Middle frontal gyrus (tissue), 1 donor: ENCODE measurements at regions not wholly inside any gene's neighbourhood (a gene's known extent, or its start where the extent isn't known, plus 50 kb on each side); places are given as distances from the start of the nearest gene placed in this dataset.

ENCODE experiments used
- DNase-seq: peaks from one replicate; pipeline ENCODE4 v3.0.0-alpha.2; 2015; ENCODE audit warnings: low spot score; ENCODE audit errors: extremely low spot score

DNA sequence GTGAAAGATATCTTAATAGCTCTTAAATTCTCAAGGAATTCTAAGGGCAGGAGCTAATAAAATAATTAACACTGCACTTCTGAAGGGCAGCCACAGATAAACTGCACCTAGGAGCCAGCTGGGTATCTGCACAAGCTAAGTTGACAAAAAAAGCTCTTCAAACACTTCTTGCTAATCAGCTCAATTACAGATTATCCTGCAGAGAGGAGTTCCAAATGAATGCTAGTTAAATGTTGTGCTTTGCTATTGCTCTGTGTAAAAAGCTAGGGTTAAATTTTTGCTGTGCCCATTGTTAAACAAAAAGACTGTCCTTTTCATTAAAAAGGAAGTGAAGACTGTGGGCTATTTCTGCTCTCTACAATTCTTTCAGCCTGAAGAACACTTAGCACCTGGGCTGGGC is 158.5 kb upstream of the SHISA6 start:
- DNase-seq = no peak

DNA sequence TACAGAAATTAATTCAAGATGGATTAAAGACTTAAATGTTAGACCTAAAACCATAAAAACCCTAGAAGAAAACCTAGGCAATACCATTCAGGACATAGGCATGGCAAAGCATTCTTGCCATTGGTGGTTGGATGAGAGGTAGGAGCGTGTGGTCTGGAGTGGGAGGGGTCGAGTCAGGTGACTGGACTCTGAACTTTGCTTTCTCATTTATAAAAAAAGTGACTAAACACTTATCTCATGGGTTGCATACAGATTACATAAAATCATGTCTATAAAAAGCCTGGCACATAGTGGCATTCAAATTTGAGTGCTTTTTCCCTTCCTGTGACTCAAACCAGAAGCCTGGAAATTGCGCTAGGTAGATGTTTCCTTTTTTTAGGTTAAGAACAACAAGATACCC is 159.7 kb upstream of the SHISA6 start:
- DNase-seq = no peak

- DNase-seq = no peak
Measured at GRCh38 chr17:11077673-11078072, 163.3 kb upstream of the SHISA6 start.

GRCh38 chr17:11074451-11074850 is 166.6 kb upstream of the SHISA6 start:
- no peak for DNase-seq

DNA sequence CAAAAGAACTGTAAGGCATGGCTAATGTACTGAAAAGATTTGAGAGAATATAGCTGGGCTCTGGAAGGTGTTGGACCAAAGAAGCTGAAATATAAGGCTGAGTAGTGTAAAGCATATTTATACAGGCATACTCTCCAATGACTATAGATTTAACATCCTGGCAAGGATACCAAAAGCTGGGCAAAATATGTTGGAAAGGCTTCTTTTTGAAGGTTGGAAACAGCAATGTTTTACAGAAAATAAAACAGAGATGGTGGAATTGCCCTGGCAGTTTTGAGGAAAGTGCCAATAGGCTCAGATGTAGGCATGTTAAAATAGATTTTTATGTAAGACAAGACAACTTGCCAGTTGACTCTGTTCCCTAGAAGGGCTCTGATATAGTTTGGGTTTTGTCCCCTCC is 184.1 kb upstream of the SHISA6 start:
- DNase-seq = no peak

DNA sequence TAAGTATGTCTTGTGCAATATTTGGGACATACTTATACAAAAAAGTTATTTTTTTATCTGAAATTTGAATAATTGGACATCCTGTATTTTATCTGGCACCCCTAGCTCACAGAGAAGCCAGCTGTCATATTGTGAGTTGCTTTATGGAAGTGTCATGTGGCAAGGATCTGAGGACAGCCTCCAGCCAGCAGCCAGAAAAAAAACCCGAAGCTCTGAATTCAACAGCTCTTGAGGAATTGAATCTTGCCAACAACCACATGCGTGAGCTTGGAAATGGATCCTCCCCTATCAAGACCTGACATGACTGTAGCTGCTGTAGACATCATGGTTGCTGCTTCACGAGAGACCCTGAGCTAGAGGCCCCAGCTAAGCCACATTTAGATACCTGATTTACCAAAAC is 187.2 kb upstream of the SHISA6 start:
- no peak for DNase-seq

DNA sequence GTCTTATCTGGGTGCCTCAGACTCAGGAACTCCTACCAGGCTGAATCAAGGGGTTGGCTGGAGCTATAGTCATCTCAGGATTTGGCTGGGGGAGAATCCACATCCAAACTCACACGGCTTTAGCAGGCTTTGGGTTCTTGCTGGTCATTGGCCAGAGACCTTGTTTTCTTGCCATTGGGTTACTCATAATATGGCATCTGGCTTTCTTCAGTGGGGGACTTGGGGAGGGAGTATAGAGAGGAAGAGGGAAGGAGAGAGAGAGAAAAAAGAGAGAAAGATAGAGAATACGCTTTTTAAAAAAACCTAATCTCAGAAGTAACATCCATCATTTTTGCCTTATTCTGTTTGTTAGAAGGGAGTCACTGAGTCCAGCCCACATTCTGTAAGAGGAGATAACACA is 191.5 kb upstream of the SHISA6 start:
- no peak for DNase-seq

- DNase-seq = no peak
Measured at GRCh38 chr17:11047228-11047627, 193.8 kb upstream of the SHISA6 start.

- no peak for DNase-seq
Measured at GRCh38 chr17:11039342-11039741, 201.5 kb upstream of the PIRT start.

GRCh38 chr17:11035681-11036080 is 197.8 kb upstream of the PIRT start:
- DNase-seq = no peak

DNA sequence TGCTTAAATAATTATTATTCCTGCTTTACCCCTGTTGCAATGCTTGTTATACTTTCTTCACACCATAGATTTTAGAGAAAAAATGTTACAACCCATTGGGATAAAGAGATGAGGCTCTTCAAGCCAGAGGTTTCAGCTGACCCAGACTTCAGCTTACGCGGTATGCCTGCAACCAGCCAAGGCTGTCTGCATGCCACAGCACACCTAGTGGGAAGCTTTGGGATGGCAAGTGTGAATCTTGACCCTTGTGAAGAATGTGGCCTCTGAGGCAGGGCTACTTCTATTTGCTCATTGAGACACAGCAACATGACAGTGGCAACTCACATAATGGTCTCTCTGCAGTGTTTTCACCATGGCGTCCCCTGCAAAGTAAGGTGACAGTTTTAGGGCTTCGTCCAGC is 193.9 kb upstream of the PIRT start:
- no peak for DNase-seq

DNA sequence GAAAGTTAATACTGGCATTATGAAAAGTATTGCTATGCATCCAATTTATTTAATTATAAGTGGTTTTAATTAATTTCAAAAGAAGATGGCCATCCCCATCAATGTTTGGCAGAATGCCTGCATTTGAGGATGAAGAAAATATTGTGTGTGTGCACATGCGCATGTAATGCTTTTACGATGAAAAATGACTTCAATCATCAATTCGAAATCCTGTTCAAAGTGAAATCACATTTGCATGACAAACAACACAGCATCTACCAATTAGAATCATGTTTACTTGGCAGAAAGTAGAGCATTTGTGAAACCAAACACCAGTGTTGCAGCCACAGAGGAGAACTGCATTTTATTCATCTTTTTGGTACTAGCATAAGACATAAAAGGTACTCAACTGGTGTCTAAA is 191.9 kb upstream of the PIRT start:
- no peak for DNase-seq

DNA sequence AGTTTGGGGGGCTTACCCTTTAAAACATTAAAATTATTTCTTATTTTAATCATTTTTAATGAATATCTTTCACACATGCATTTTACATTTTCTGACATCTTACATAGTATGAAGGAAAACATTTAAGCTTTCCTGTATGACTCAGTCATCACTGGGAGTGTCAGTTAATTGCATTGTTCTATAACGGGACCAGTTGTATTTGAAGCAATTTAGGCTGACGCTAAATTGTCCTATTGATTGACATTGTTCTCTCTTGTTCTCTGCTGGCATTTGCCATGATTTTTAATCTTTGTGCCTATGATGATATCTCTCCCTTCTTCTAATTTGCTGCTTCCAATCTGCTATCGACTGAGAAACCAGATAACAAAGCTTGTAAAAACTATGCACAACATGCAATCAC is 190.5 kb upstream of the PIRT start:
- no peak for DNase-seq

- no peak for DNase-seq
Measured at GRCh38 chr17:11026903-11027302, 189.0 kb upstream of the PIRT start.

- no peak for DNase-seq
Measured at GRCh38 chr17:11023639-11024479, 186.0 kb upstream of the PIRT start.

DNA sequence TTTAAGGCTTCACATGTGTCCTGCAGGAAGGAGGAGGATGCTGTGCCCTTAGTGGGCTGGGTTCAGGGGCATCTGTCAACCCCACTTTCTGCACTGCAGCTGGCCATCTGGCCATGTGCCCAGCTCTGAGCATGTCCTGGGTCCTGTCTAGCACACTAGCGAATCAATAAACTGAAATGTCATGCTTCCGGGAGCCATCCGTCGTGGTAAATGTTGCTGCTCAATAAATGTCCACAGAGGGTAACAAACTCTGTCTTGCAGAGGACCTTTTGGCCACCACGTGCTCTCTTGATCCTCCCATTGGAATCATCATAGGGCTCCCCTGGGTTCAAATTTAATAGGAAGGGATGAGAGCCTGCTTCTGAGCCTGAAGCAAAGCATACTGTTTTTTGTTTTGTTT is 168.6 kb upstream of the PIRT start:
- DNase-seq = no peak

DNA sequence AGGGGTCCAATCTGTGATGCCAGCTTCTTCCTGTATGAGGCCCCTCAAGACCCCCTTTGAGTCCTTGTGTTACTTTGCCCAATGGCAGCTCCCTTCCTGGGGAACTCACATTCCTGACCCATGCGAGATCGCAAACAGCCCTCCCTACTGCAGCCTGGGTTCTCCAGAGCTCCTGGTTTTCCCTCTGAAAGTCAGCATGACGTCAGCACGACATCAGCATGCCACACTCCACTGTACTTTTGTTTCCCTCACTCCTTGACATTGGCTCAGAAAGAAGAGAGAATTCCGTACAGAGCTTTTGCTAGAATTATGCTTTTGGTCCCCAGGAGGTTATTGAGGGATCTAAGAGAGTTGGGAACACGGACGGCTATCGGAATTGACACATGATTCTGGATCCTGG is 168.1 kb upstream of the PIRT start:
- no peak for DNase-seq

DNA sequence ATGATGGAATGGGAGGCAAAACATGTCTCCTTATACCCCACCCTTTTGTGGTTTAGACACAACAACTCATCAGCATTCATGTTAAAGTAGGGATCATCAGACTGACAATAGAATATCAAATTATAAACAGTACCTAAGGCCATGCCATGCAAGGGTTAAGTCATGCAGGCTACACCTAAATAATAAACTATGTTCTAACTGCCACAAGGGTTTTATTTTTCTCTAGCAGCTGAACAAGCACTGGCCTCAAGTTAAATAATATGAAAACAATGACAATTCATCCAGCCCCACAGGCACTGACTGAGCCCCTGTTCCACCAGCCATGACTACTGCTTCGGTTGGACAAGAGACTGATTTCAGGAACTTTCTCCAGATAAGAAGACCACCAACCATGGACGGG is 164.5 kb upstream of the PIRT start:
- no peak for DNase-seq

DNA sequence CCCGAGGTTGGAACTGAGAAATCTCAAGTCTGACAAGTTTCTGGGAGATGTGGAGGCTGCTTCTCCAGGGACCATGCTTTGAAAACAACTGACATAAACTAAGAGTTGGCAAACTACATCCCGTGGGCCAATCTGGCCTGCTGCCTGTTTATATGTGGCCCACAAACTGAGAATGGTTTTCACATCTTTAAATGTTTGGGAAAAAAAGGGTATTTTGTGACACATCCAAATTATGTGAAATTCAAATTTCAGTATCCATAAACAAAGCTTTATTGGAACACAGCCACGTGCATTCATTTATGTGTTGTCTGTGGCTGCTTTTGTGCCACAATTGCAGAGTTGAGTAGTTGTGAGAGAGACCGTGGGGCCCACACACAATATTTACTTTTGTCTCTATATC is 163.8 kb upstream of the PIRT start:
- no peak for DNase-seq

- DNase-seq = no peak
Measured at GRCh38 chr17:10999484-10999883, 161.6 kb upstream of the PIRT start.

DNA sequence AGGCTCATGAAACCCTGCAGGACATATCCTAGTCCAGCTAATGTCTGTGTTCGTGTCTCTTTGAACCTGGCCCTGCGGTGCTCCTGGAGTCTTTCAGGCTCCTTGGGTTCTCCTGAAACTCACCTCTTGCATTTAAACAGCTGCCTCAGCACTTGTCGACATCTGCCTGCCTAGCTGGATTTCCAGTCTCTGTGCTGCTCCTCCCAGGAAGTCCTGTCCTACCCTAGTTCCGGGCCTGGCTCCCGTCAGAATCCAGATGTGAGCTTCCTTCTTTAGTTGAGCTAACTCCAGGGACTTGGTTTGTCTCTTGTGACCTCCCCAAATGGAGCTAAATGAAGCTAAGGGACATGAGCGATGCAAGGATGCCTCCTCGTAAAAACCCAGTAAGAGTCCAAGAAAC is 155.2 kb upstream of the PIRT start:
- no peak for DNase-seq

GRCh38 chr17:10992106-10992880 is 154.4 kb upstream of the PIRT start:
- no peak for DNase-seq

- no peak for DNase-seq
Measured at GRCh38 chr17:10987786-10988185, 149.9 kb upstream of the PIRT start.
